ENCODE measurements at regions not wholly inside any gene's neighbourhood (a gene's known extent, or its start where the extent isn't known, plus 50 kb on each side); places are given as distances from the start of the nearest gene placed in this dataset.

- H3K9me3 ChIP-seq (ENCODE audit: insufficient read depth, low read depth, low read length), result no peaks in the 10 kb centered on the region
- FAIRE-seq (no peak), DNase-seq (ENCODE audit: low read depth) (no peak)
- no peaks in the 10 kb centered on the region for H4K20me1 ChIP-seq (ENCODE audit: insufficient read depth, low read length)
- Mint-ChIP-seq H3K36me3 (ENCODE audit: low read depth, unreplicated experiment) (no peaks in the 10 kb centered on the region), H3K27me3 (ENCODE audit: low read depth, unreplicated experiment) (peaks cover 21% of the 10 kb centered on the region), H3K4me3 (ENCODE audit: unreplicated experiment) (no peak overlapping the region), H3K27ac (ENCODE audit: unreplicated experiment) (no peak overlapping the region), H3K4me1 (ENCODE audit: low read depth, unreplicated experiment) (no peaks in the 10 kb centered on the region), H3K9me3 (ENCODE audit: unreplicated experiment) (peaks cover 2% of the 10 kb centered on the region)
- no peak overlapping the region for H3K27ac ChIP-seq (ENCODE audit: low read depth, low read length)
- no peaks in the 10 kb centered on the region for H3K4me1 ChIP-seq (ENCODE audit: insufficient read depth, low read length)
- H3K79me2 ChIP-seq (ENCODE audit: insufficient read depth, low read length), result no peaks in the 10 kb centered on the region
- H3K36me3 ChIP-seq (ENCODE audit: insufficient read depth, low read length), result no peaks in the 10 kb centered on the region
- TF ChIP-seq EZH2 (IDR thresholded peaks at IDR 0.05; ENCODE audit: insufficient read depth, low read length), result no peak
- TF ChIP-seq, protein P1, sequence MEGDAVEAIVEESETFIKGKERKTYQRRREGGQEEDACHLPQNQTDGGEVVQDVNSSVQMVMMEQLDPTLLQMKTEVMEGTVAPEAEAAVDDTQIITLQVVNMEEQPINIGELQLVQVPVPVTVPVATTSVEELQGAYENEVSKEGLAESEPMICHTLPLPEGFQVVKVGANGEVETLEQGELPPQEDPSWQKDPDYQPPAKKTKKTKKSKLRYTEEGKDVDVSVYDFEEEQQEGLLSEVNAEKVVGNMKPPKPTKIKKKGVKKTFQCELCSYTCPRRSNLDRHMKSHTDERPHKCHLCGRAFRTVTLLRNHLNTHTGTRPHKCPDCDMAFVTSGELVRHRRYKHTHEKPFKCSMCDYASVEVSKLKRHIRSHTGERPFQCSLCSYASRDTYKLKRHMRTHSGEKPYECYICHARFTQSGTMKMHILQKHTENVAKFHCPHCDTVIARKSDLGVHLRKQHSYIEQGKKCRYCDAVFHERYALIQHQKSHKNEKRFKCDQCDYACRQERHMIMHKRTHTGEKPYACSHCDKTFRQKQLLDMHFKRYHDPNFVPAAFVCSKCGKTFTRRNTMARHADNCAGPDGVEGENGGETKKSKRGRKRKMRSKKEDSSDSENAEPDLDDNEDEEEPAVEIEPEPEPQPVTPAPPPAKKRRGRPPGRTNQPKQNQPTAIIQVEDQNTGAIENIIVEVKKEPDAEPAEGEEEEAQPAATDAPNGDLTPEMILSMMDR (IDR thresholded peaks at IDR 0.05; ENCODE audit: insufficient read depth, low read depth, low read length), result no peak
- H3K27me3 ChIP-seq (ENCODE audit: insufficient read depth, low read length), result no peaks in the 10 kb centered on the region
- no peak overlapping the region for H3K9ac ChIP-seq (ENCODE audit: low read length)
- no peak overlapping the region for H3K4me3 ChIP-seq (ENCODE audit: insufficient read depth, low read depth, low read length)
- H2AFZ ChIP-seq (ENCODE audit: low read depth, low read length), result no peak overlapping the region
- no peak overlapping the region for H3K4me2 ChIP-seq (ENCODE audit: low read length)
Measured at GRCh38 chr19:33927789-33928457, 131.3 kb downstream of the KCTD15 start.

GRCh38 chr19:33928458-33928950 is 131.8 kb downstream of the KCTD15 start:
- Mint-ChIP-seq H3K4me3 (ENCODE audit: unreplicated experiment) (no peak overlapping the region), H3K36me3 (ENCODE audit: low read depth, unreplicated experiment) (no peaks in the 10 kb centered on the region), H3K27me3 (ENCODE audit: low read depth, unreplicated experiment) (peaks cover 26% of the 10 kb centered on the region), H3K9me3 (ENCODE audit: unreplicated experiment) (peaks cover 3% of the 10 kb centered on the region), H3K4me1 (ENCODE audit: low read depth, unreplicated experiment) (no peaks in the 10 kb centered on the region), H3K27ac (ENCODE audit: unreplicated experiment) (no peak overlapping the region)
- Histone ChIP-seq H3K4me1 (ENCODE audit: insufficient read depth, low read length) (no peaks in the 10 kb centered on the region), H3K27ac (ENCODE audit: low read depth, low read length) (no peak overlapping the region), H3K9me3 (ENCODE audit: insufficient read depth, low read depth, low read length) (no peaks in the 10 kb centered on the region), H3K9ac (ENCODE audit: low read length) (no peak overlapping the region), H2AFZ (ENCODE audit: low read depth, low read length) (no peak overlapping the region), H3K4me2 (ENCODE audit: low read length) (no peak overlapping the region), H3K27me3 (ENCODE audit: insufficient read depth, low read length) (no peaks in the 10 kb centered on the region), H3K36me3 (ENCODE audit: insufficient read depth, low read length) (no peaks in the 10 kb centered on the region), H3K4me3 (ENCODE audit: insufficient read depth, low read depth, low read length) (no peak overlapping the region), H3K79me2 (ENCODE audit: insufficient read depth, low read length) (no peaks in the 10 kb centered on the region), H4K20me1 (ENCODE audit: insufficient read depth, low read length) (no peaks in the 10 kb centered on the region)
- DNase-seq (ENCODE audit: low read depth) (no peak), FAIRE-seq (no peak)
- TF ChIP-seq, protein P1 (IDR thresholded peaks at IDR 0.05; ENCODE audit: insufficient read depth, low read depth, low read length), result no peak
- TF ChIP-seq EZH2 (IDR thresholded peaks at IDR 0.05; ENCODE audit: insufficient read depth, low read length), result no peak

GRCh38 chr19:33933931-33934330 is 137.3 kb downstream of the KCTD15 start:
- no peaks in the 10 kb centered on the region for H3K4me1 Mint-ChIP-seq (ENCODE audit: low read depth, unreplicated experiment)
- H3K36me3 ChIP-seq (ENCODE audit: insufficient read depth, low read length), result no peaks in the 10 kb centered on the region
- no peaks in the 10 kb centered on the region for H4K20me1 ChIP-seq (ENCODE audit: insufficient read depth, low read length)
- peaks cover 6% of the 10 kb centered on the region for H3K9me3 ChIP-seq (ENCODE audit: insufficient read depth, low read depth, low read length)
- H3K79me2 ChIP-seq (ENCODE audit: insufficient read depth, low read length), result no peaks in the 10 kb centered on the region
- no peak for DNase-seq (ENCODE audit: low read depth)
- H3K27ac Mint-ChIP-seq (ENCODE audit: unreplicated experiment), result no peak overlapping the region
- H3K36me3 Mint-ChIP-seq (ENCODE audit: low read depth, unreplicated experiment), result no peaks in the 10 kb centered on the region
- no peaks in the 10 kb centered on the region for H3K4me1 ChIP-seq (ENCODE audit: insufficient read depth, low read length)
- TF ChIP-seq, protein P1 (IDR thresholded peaks at IDR 0.05; ENCODE audit: insufficient read depth, low read depth, low read length), result no peak
- TF ChIP-seq EZH2 (IDR thresholded peaks at IDR 0.05; ENCODE audit: insufficient read depth, low read length), result no peak
- no peaks in the 10 kb centered on the region for H3K27me3 ChIP-seq (ENCODE audit: insufficient read depth, low read length)
- H3K4me3 Mint-ChIP-seq (ENCODE audit: unreplicated experiment), result no peak overlapping the region
- peaks cover 15% of the 10 kb centered on the region for H3K9me3 Mint-ChIP-seq (ENCODE audit: unreplicated experiment)
- peaks cover 31% of the 10 kb centered on the region for H3K27me3 Mint-ChIP-seq (ENCODE audit: low read depth, unreplicated experiment)
- no peak overlapping the region for H3K27ac ChIP-seq (ENCODE audit: low read depth, low read length)
- H3K9ac ChIP-seq (ENCODE audit: low read length), result no peak overlapping the region
- FAIRE-seq, result no peak
- no peak overlapping the region for H2AFZ ChIP-seq (ENCODE audit: low read depth, low read length)
- no peak overlapping the region for H3K4me3 ChIP-seq (ENCODE audit: insufficient read depth, low read depth, low read length)
- H3K4me2 ChIP-seq (ENCODE audit: low read length), result no peak overlapping the region

Measured in astrocyte (in vitro differentiated cells and primary cell).